GM18508 (cell line): ENCODE measurements at regions not wholly inside any gene's neighbourhood (a gene's known extent, or its start where the extent isn't known, plus 50 kb on each side); places are given as distances from the start of the nearest gene placed in this dataset.
"Not testable (repeated sequence)": the region's sequence is repeated elsewhere in the genome, so short reads cannot be mapped to it uniquely, and the experiment has no call there.

Experiments
- ATAC-seq: cut with Tn5 transposase; IDR thresholded peaks from one replicate; pipeline ENCODE4 v1.9.1; 2021; ENCODE audit warnings: moderate number of reproducible peaks; ENCODE audit not compliant: insufficient read depth, unreplicated experiment

DNA sequence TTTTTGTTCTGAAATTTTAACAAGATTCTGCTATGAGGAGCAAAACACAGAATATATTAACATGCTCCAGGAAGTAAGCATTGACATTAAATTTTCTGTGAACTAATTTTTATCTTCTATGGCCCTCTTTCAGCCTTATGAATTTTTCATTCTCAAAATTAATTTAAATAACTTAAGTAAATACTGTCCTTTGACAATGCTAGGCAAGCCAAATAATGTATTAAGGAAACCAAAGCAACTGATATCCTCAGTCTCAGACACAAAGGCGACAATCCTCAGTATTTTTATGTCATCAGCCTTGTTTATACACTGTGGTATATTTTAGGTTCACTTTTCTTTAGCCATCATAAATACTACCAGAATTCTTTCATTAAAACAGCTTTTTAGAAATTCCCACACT, 159.8 kb downstream of the CGGBP1 start:
- ATAC-seq = no peak

DNA sequence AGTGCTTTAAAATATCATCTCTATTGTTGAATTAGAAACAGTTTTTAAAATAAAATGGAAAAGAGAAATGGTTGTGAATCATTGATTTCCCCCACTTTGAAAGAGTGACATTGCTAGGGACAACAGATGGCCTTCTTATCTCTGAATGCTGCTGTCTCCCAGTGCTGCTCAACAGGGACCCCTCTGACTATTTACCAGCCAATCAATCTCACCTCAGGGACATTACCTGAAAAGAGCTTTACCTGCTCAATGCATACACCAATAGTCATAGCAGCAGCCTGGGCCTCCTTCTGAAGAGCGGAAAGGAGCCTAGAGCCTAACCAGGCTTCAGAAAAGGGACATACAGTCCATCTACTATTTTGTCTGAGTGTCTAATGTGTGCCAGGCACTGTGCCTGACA, 162.8 kb downstream of the CGGBP1 start:
- no peak for ATAC-seq

DNA sequence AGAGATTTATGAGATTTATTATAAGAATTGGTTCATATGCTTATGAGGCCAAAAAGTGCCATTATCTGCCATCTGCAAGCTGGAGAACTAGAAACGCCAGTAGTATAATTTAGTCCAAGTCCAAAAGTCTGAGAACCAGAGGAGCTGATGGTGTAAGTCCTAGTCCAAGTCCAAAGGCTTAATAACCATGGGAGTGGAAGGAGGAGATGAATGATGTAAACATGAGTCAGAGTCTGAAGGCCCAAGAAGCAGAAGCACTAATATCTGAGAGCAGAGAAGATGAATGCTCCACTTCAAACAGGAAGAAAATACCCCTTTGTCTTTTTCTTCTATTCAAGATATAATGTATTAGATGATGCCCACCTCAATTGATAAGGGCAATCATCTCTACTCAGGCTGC, 185.7 kb downstream of the CGGBP1 start:
- no peak for ATAC-seq

DNA sequence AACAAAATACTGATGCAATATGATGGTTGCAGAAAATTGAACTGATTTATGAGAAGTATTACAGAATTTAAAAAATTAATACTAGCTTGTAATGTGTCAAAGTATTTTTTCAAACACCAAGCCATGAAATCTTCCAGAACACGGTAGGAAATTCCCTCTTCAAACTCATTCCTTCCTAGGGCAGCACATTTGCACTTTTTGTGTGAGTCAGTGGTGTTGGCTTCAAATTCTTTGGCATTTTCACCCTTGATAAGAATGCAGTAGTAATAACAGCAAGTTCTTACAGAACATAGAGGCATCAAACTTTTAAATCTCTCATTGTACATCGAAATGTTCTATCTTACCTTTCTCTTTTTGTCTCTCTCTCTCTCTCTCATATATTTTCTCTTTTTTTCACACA, 191.8 kb downstream of the CGGBP1 start:
- no peak for ATAC-seq

DNA sequence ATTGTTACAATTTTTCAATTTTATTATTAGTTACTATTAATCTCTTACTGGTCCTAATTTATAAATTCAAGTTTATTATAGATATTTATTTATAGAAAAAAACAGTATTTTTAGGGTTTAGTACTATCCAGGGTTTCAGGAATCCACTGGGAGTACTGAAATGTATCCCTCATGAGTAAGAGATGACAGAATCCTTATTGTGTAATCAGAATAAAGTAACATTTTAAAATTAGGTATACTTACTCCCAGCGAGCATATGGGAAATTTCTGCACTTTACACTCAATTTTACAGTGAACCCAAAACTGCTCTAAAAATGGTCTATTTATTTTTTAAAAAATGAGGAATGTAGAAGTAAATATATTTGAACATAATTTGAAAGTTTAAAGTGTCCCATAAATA, 202.7 kb downstream of the CGGBP1 start:
- no peak for ATAC-seq

DNA sequence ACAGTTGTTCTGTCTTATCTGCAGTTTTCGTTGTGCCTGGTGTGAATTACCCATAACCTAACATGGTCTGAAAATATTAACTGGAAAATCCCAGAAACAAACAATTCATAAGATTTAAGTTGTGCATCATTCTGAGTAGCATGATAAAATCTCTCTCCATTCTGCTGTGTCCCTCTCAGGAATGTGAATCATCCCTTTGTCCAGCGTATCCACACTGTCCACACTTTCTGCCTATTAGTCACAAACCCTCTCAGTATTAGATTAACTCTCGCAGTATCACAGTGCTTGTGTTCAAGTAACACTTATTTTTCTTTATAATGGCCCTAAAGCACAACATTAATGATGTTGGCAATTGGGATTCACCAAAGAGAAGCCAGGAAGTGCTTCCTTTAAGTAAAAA, 203.2 kb downstream of the CGGBP1 start:
- ATAC-seq = no peak

DNA sequence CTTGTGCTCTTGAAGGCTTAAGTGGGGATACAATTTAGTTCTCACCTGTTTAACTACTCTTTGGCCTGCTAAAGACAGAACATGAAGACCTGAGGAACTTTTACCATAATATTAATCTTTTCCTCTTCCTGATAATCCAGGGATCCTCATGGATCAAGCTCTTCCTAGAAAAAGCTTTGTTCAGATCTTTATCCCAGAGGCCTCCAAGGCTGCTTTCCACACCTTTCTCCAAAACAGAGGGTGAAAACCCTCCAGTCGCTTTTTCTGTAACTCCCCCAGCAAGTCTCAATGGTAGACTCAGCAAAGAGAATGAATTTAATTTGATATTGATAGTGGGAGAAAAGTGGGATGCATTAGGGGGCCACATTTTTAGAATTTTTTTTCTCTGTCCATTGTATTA, 203.6 kb downstream of the CGGBP1 start:
- ATAC-seq = no peak

DNA sequence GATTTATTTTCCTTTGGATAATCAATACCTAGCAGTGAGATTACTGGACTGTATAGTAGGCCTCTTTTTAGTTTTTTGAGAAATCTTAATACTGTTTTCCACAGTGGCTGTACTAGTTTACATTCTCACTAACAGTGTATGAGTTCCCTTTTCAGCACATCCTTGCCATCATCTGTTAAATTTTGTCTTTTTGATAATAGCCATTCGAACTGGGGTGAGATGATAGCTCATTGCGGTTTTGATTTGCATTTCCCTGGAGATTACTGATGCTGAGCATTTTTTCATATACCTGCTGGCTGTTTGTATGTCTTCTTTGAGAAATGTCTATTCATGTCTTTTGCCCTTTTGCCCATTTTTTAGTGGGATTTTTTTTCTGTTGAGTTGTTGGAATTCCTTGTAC, 210.8 kb downstream of the CGGBP1 start:
- no peak for ATAC-seq

DNA sequence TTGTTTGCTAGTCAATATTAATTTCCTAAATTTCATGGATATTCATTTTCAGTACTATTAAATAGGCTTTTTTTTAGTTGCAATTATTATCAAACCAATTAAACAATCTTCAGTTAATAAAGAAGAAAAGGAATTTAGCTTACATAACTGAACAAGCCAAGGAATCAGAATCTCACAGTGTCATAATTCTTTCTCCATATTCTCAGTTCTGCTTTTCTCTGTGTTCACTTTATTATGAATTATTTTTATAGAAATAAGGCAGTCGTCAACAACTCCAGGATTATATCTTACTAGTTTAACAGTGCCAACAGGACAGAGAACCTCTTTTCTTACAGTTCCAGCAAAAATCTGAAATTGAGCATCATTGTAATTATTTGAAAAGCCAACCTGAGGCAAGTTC, 221.7 kb downstream of the CGGBP1 start:
- ATAC-seq = no peak

DNA sequence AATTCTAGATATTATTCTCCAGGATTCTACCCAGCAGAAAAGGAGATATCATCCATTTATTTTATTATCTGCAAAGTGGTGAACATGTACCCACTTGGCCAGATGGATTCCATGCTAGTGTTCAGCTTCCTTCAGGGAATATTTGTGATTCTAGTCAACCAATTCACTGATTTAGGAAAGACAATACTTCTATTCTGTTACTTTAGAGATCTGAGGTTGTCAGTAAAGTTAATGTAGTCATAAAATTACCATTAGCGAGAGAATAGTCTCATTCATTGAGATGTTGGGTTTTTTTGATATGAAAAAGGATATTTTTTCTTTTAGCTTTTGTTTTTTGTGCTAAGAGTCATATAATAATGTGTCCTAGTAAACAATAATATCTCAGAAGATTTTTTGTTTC, 222.8 kb downstream of the CGGBP1 start:
- ATAC-seq = no peak

DNA sequence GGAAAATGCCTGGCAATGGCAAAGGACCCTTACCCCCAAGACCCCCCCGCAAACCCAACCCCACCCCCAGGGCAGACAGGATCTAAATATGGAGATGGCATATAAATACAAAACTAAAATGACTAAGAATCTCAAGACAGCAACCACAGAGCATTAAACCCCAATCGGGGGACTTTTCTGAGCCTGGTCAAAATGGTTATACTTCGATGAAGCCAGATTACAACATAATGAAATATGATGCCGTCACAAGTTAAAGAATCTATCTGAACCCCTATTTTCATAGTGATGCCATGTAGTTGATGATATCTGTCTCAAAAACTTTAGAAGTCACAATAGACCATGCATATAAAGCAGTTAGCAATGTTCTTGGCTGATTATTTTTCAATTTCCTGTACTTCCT, 223.6 kb downstream of the CGGBP1 start:
- ATAC-seq = no peak

DNA sequence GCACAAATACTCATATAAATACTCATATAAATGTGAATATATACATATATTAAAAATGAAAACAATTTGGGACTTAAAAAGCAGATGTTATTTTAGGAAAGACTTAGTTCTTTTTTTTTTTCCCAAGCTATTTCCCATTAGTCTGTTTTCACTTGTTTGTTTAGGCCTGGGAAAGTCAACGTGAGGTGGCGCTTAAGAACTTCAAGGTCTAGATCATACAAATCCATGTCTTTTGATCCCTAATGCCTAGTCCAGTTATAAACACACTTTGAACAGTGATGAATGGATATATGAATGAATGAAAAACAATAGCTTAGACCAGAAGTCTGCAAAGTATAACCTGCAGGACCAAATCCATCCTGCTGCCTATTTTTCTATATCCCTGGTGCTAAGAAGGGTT, 224.5 kb downstream of the CGGBP1 start:
- ATAC-seq = no peak

DNA sequence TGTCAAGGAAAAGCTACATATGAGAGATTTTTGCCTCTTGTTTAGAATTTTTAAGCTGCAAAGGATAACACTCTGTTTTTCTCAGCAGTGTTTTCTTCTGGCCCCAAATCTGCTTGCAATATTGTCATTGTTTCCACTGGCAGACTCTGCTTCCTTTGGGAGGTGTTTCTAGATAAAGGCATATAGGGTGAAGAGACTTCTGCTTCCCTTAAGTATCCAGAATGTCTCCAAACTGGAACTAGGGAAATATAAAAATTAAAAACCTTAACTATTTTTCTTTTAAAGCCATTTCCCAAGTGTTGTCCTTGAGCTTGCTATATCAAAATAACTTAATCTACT, 225.8 kb downstream of the CGGBP1 start:
- no peak for ATAC-seq

DNA sequence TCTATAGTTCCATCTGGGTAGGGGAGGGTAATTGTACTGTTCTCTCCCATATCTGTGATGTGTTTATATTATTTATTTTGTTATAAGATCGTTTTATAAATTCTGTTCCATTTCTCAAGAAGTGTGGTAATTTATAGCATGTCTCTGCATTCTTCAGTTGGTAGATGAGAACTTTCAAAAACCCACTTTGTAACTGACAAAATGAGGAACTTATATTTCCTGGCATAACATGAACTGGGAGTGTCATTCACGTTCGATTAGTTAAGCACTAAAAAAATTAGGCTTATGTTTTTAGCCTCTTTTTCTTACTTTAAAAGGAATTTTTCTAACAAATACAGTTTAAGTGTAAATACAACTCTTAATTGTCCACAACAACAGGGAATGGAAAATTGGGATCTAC, 230.8 kb downstream of the CGGBP1 start:
- no peak for ATAC-seq

DNA sequence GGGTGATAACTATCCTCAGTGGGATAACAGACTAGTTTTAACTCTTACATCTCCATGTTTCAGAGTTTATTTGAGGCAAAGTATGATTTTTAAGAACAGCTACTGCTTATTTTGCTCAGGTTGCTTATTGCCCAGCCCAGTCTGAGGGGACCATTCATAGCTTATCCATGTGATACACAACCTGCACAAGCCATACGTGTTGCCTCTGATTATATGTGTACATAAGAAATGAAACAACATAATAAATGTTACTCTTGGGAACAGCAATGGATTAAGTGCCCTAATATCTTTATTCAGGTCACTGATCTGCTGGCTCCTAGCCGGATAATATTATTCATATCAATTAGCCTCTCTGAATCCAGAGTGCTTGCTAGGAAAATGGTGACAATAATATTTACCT, 236.2 kb downstream of the CGGBP1 start:
- ATAC-seq = no peak

DNA sequence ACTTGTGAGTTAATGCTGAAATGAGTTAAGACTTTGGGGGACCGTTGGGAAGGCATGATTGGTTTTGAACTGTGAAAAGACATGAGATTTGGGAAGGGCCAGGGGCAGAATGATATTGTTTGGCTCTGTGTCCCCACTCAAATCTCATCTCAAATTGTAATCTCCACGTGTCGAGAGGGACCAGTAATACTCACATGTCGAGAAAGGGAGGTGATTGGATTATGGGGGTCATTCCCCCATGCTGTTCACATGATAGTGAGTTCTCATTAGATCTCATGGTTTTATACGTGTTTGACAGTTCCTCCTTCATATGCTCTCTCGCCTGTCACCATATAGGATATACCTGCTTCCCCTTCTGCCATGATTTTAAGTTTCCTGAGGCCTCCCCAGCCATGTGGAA, 245.3 kb downstream of the CGGBP1 start:
- ATAC-seq = not testable (repeated sequence)

DNA sequence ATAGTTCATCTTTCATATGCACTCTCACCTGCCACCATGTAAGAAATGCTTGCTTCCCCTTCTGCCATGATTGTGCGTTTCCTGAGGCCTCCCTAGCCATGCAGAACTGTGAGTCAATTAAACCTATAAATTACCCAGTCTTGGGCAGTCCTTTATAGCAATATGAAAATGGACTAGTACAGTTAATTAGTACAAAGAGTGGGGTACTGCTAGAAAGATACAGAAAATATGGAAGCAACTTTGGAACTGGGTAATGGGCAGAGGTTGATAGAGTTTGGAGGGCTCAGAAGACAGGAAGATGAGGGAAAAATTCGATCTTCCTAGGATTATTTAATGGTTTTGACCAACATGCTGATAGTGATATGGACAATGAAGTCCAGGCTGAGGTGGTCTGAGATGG, 246.9 kb downstream of the CGGBP1 start:
- no peak for ATAC-seq

DNA sequence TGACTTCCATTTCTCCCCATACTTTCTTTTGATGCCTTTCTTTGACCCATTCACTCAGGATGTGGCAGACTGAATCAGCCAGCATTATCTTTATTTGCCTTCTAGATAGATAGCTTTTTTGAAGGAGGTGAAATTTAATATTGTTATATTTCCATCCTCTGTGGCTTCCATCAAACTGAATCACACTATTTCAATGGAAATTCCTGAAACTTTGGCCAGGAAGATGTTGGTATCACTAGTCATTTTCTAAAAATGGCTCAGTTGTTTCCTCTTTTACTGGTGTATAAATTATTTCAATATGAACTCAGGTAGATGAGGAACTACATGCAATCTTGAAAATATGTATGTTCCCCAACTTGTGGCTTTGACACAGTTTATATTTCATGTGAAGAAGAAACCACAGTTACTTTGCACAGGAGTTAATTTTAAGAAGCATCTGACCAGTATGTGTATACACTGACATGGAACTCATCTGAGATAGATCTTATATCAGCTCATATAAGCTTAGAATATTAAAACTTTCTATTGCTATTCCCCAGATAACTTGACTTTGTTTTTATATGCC, 248.3 kb downstream of the CGGBP1 start:
- ATAC-seq = no peak

DNA sequence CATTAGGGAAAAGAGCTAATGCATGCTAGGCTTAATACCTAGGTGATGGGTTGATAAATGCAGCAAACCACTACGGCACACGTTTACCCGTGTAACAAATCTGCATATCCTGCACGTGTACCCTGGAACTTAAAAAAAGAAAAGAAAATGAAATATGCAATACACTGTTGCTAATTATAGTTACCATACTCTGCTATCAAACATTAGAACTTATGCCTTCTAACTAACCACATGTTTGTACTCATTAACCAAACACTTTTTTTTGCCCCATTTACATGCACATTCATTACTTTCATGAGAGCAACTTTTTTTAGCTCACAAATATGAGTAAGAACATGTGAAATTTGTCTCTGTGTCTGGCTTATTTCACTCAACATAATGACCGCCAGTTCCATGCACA, 253.1 kb downstream of the CGGBP1 start:
- ATAC-seq = peak; percentile 95

DNA sequence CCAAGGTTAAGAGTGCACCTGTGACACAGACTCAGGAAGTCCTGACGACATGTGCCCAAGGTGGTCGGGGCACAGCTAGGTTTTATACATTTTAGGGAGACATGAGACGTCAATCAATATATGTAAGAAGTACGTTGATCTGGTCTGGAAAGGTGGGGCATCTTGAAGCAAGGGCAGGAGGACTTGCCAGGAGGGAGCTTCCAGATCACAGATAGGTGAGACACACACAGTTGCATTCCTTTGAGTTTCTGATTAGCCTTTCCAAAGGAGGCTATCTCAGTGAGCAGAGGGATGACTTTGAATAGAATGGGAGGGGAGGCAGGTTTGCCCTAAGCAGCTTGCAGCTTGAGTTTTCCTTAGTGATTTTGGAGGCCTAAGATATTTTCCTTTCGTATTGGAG, 257.4 kb downstream of the CGGBP1 start:
- no peak for ATAC-seq

DNA sequence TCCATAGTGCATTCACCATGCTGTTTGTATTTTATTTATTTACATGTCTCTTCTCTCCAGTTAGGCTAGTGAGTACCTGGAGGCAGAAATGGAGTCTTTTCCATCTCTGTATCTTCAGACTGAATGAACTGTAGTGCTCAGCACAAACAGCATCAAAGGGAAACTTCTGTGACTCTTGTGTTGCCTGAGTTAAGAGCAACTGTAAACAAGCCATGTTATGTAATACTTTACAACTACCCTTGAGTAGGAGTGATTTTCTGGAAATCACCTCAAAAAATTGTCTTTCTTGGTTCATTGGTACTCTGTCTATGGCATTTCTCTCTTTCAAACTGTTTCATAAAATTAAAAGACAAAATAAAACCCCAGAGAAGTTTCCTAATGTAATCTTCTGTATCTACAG, 258.3 kb downstream of the CGGBP1 start:
- no peak for ATAC-seq

DNA sequence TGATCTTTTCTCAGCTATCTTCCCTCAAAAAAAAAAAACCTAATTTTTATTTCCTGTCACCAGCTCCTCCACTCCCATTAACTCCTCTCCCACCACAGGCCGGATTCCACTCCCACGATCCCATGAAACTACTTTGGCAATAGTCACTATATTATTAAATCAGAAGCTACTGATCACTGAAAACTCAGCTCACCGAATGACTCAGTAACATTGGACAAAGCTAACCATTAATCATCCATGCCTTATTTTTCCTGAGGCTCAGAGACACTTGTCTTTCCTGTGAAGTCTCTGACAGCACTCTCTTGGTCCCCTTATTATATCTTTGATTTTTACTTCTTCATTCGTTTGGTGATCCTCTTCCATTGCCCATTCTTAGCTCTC, 260.2 kb downstream of the CGGBP1 start:
- ATAC-seq = no peak

DNA sequence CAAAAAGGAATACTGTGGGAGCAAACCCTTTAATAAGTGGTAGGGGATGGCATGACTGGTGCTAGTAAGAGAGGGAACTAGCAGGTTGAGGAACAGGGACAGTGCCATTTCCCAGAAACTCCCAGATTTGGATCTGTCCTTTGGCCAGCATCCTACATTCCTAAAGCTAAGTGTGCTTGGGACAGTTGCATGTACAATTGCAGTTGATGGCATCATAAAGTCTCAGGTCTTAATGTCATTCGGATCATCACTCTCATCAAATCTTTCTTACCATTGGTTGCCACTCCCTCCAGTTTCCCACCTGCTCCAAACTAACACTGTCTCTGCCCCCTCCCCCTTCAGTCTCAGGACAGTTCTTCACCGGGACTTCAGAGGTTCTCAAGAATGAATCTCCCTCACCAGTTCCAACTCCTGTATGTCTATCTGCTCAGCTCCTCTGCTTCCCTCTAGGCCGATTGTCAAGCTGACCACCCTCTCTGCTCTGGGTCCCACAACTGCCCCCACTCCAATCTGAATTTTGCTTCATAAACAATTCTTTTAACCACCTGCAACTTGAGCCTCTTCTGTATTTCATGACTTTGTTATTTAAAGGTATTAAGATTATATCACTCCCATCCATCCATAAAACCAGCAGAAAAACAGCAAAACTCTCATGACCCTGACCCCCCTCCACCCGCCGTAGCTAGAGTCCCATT, 260.8 kb downstream of the CGGBP1 start:
- no peak for ATAC-seq
